ENCODE measurements at regions not wholly inside any gene's neighbourhood (a gene's known extent, or its start where the extent isn't known, plus 50 kb on each side); places are given as distances from the start of the nearest gene placed in this dataset.

- no peaks in the 10 kb centered on the region for H3K9me3 Mint-ChIP-seq
- DNase-seq, result no peak
- H3K27me3 Mint-ChIP-seq (ENCODE audit: low read depth), result no peaks in the 10 kb centered on the region
- no peak for ATAC-seq
- no peaks in the 10 kb centered on the region for H3K36me3 Mint-ChIP-seq (ENCODE audit: insufficient read depth)
- peaks cover 22% of the 10 kb centered on the region for H3K4me1 Mint-ChIP-seq (ENCODE audit: low read depth)
- H3K4me3 Mint-ChIP-seq, result no peak overlapping the region
Measured at GRCh38 chr3:72307438-72308115, 522.6 kb upstream of the PROK2 start.

- H3K36me3 Mint-ChIP-seq (ENCODE audit: insufficient read depth), result no peaks in the 10 kb centered on the region
Measured at GRCh38 chr3:72306800-72307341, 521.9 kb upstream of the PROK2 start.

GRCh38 chr3:72303926-72304325 lies 519.0 kb upstream of the PROK2 start:
- Mint-ChIP-seq H3K4me3 (no peak overlapping the region), H3K36me3 (ENCODE audit: insufficient read depth) (no peaks in the 10 kb centered on the region), H3K9me3 (peaks cover 3% of the 10 kb centered on the region), H3K27me3 (ENCODE audit: low read depth) (no peaks in the 10 kb centered on the region), H3K4me1 (ENCODE audit: low read depth) (peaks cover under 1% of the 10 kb centered on the region)
- DNase-seq (no peak), ATAC-seq (no peak)

More at GRCh38 chr3:72306800-72307341, 521.9 kb upstream of the PROK2 start:
- DNase-seq (no peak), ATAC-seq (no peak)
- Mint-ChIP-seq H3K9me3 (no peaks in the 10 kb centered on the region), H3K4me1 (ENCODE audit: low read depth) (peaks cover 22% of the 10 kb centered on the region), H3K27me3 (ENCODE audit: low read depth) (no peaks in the 10 kb centered on the region), H3K4me3 (no peak overlapping the region)

- H3K36me3 Mint-ChIP-seq (ENCODE audit: insufficient read depth), result no peaks in the 10 kb centered on the region
- ATAC-seq, result no peak
- no peaks in the 10 kb centered on the region for H3K27me3 Mint-ChIP-seq (ENCODE audit: low read depth)
- peaks cover 3% of the 10 kb centered on the region for H3K9me3 Mint-ChIP-seq
- no peak overlapping the region for H3K4me3 Mint-ChIP-seq
- H3K4me1 Mint-ChIP-seq (ENCODE audit: low read depth), result no peaks in the 10 kb centered on the region
- no peak for DNase-seq
Measured at GRCh38 chr3:72301779-72302178, 516.8 kb upstream of the PROK2 start.

- no peaks in the 10 kb centered on the region for H3K27me3 Mint-ChIP-seq (ENCODE audit: low read depth)
- no peak for ATAC-seq
- no peak for DNase-seq
- H3K4me3 Mint-ChIP-seq, result no peak overlapping the region
- H3K36me3 Mint-ChIP-seq (ENCODE audit: insufficient read depth), result no peaks in the 10 kb centered on the region
- H3K4me1 Mint-ChIP-seq (ENCODE audit: low read depth), result no peaks in the 10 kb centered on the region
- peaks cover 3% of the 10 kb centered on the region for H3K9me3 Mint-ChIP-seq
Measured at GRCh38 chr3:72300621-72301020, 515.7 kb upstream of the PROK2 start.

- peaks cover 3% of the 10 kb centered on the region for H3K9me3 Mint-ChIP-seq
- no peaks in the 10 kb centered on the region for H3K4me1 Mint-ChIP-seq (ENCODE audit: low read depth)
- H3K36me3 Mint-ChIP-seq (ENCODE audit: insufficient read depth), result no peaks in the 10 kb centered on the region
- DNase-seq (no peak), ATAC-seq (no peak)
- H3K27me3 Mint-ChIP-seq (ENCODE audit: low read depth), result no peaks in the 10 kb centered on the region
- no peak overlapping the region for H3K4me3 Mint-ChIP-seq
Measured at GRCh38 chr3:72299823-72300222, 514.9 kb upstream of the PROK2 start.

GRCh38 chr3:72299321-72299802 lies 514.4 kb upstream of the PROK2 start:
- no peak for ATAC-seq
- Mint-ChIP-seq H3K36me3 (ENCODE audit: insufficient read depth) (no peaks in the 10 kb centered on the region), H3K4me3 (no peak overlapping the region), H3K4me1 (ENCODE audit: low read depth) (no peaks in the 10 kb centered on the region), H3K9me3 (peaks cover 3% of the 10 kb centered on the region), H3K27me3 (ENCODE audit: low read depth) (no peaks in the 10 kb centered on the region)
- DNase-seq, result no peak

- ATAC-seq (no peak), DNase-seq (no peak)
- no peaks in the 10 kb centered on the region for H3K27me3 Mint-ChIP-seq (ENCODE audit: low read depth)
- H3K36me3 Mint-ChIP-seq (ENCODE audit: insufficient read depth), result no peaks in the 10 kb centered on the region
- peaks cover 3% of the 10 kb centered on the region for H3K9me3 Mint-ChIP-seq
- no peak overlapping the region for H3K4me3 Mint-ChIP-seq
- H3K4me1 Mint-ChIP-seq (ENCODE audit: low read depth), result no peaks in the 10 kb centered on the region
Measured at GRCh38 chr3:72298201-72299152, 513.5 kb upstream of the PROK2 start.

- Mint-ChIP-seq H3K27me3 (ENCODE audit: low read depth) (no peaks in the 10 kb centered on the region), H3K4me3 (no peak overlapping the region), H3K9me3 (peaks cover 3% of the 10 kb centered on the region), H3K36me3 (ENCODE audit: insufficient read depth) (no peaks in the 10 kb centered on the region), H3K4me1 (ENCODE audit: low read depth) (no peaks in the 10 kb centered on the region)
- ATAC-seq, result no peak
- no peak for DNase-seq
Measured at GRCh38 chr3:72297481-72297880, 512.5 kb upstream of the PROK2 start.

GRCh38 chr3:72296477-72297111 lies 511.6 kb upstream of the PROK2 start:
- H3K9me3 Mint-ChIP-seq, result peaks cover 3% of the 10 kb centered on the region
- DNase-seq, result no peak
- no peaks in the 10 kb centered on the region for H3K4me1 Mint-ChIP-seq (ENCODE audit: low read depth)
- H3K4me3 Mint-ChIP-seq, result no peak overlapping the region
- no peak for ATAC-seq
- no peaks in the 10 kb centered on the region for H3K27me3 Mint-ChIP-seq (ENCODE audit: low read depth)
- H3K36me3 Mint-ChIP-seq (ENCODE audit: insufficient read depth), result no peaks in the 10 kb centered on the region

- Mint-ChIP-seq H3K4me3 (no peak overlapping the region), H3K4me1 (ENCODE audit: low read depth) (no peaks in the 10 kb centered on the region)
- ATAC-seq, result no peak
Measured at GRCh38 chr3:72295962-72296450, 511.1 kb upstream of the PROK2 start.

GRCh38 chr3:72295276-72295961 lies 510.5 kb upstream of the PROK2 start:
- DNase-seq (no peak), ATAC-seq (no peak)
- Mint-ChIP-seq H3K9me3 (peaks cover 3% of the 10 kb centered on the region), H3K36me3 (ENCODE audit: insufficient read depth) (no peaks in the 10 kb centered on the region), H3K4me3 (no peak overlapping the region), H3K4me1 (ENCODE audit: low read depth) (no peaks in the 10 kb centered on the region), H3K27me3 (ENCODE audit: low read depth) (no peaks in the 10 kb centered on the region)

More at GRCh38 chr3:72295962-72296450, 511.1 kb upstream of the PROK2 start:
- Mint-ChIP-seq H3K27me3 (ENCODE audit: low read depth) (no peaks in the 10 kb centered on the region), H3K36me3 (ENCODE audit: insufficient read depth) (no peaks in the 10 kb centered on the region), H3K9me3 (peaks cover 3% of the 10 kb centered on the region)
- no peak for DNase-seq

GRCh38 chr3:72290859-72291638 lies 506.1 kb upstream of the PROK2 start:
- DNase-seq, result no peak
- H3K4me3 Mint-ChIP-seq, result no peak overlapping the region
- H3K27me3 Mint-ChIP-seq (ENCODE audit: low read depth), result peaks cover 8% of the 10 kb centered on the region
- peaks cover 10% of the 10 kb centered on the region for H3K4me1 Mint-ChIP-seq (ENCODE audit: low read depth)
- no peaks in the 10 kb centered on the region for H3K36me3 Mint-ChIP-seq (ENCODE audit: insufficient read depth)
- no peaks in the 10 kb centered on the region for H3K9me3 Mint-ChIP-seq
- ATAC-seq, result peak in 1 of 2 donors; percentile 29

Data from activated T-cell treated with anti-CD3 and anti-CD28 coated beads, Interleukin-2, amount 50 U/mL, for 4 hours (primary cell).